NCI-H510A (cell line): ENCODE measurements at regions not wholly inside any gene's neighbourhood (a gene's known extent, or its start where the extent isn't known, plus 50 kb on each side); places are given as distances from the start of the nearest gene placed in this dataset.

Experiments used
- DNase-seq: peaks from one replicate; lab custom pipeline; 2025; lab: John Stamatoyannopoulos, UW

DNA sequence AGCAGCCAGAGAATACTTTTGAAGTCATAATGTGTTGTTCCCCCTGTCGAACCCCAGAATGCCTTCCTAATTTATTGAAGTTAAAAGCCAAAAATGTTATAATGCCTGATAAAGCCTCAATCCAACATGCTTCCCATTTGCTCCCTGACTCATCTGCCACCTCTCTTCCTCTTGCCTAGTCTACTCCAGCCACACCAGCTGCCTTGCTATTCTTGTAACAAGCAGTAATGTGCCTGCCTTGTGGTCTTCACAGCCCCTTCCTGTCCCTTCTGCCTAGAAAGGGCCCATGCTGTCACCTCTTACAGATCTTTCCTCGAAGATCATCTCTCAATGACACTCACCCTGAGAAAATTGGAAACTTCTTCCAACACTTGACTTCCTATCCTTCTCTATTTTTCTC lies 231.6 kb upstream of the CDH2 start:
- no peak for DNase-seq

DNA sequence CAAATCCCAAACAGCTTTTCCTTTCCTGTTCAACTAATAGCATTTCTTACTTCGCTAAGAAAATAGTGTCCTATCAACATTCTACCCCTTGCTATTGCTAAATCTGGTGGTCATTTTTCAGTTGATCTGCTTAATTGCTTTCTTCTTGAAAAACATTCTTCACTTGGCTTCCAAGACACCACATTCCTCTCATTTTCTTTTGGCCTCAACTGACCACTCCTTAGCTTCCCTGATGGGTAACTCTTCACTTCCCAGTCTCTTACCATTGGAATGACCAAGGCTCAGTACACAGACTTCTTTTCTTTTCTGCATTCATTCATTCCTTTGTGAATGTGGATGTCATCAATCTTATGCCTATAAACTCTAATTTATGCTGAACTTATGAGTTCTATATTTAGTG lies 230.8 kb upstream of the CDH2 start:
- no peak for DNase-seq

DNA sequence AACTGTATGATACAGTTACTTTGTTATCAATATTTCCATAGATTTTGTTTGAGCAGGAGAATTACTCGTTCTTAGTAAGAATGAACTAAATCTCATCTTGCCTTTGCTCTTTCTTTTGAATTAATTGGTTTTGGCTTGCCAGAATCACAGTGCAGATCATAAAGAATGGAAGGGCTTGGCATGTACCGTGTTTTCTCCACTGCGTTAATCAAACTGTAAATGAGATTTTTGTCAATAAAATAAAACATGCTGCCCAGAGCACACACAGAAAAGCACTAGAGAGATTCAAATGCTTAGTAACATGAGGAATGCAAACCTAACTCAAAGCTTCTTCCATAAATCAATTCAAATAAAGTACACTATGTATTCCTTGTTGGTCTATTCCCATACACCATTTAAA lies 229.6 kb upstream of the CDH2 start:
- no peak for DNase-seq

DNA sequence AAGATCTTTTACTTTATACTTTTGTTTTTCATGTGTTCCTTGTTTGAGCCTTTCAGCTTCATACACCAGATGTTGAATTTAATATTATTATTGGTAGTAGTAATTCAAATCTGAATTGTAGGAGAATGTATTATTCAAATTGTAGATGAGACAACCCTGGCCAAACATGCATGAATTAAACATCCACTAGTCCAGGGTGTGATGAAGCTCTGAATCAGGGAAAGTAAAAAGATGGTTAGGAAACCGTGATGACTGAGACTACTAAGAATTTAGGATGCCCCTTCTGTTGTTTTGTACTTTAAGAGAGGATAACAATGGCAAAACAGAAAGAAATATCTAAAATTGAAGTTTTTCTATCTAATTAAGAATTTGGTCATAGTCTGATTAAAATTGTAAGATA lies 227.8 kb upstream of the CDH2 start:
- no peak for DNase-seq

DNA sequence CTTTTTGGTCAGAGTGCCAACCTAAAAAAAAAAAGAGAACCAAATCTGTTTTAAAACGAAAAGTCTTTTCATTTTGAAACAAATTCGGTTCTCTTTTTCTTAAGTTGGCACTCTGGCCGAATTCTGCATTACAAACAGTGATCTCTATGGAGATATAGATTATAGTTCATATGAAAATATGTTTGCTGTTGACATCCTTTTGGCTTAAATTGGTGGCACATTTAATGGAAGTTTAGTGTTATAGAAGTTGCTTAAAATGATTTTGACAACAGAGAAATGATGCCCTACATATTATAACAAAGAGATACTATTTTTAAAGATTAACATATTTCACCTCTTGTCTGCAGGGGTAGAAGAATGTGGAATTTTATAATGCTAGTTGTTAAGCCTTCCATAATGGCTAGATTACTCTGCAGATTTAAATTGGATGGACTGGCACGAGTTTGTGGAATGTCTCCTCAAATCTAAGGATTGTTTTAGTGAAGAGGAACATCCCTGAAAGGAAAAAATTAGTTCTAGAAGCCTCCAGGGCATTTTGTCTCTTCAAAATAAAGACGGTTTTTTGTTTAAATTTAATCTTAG lies 222.9 kb upstream of the CDH2 start:
- DNase-seq = no peak

DNA sequence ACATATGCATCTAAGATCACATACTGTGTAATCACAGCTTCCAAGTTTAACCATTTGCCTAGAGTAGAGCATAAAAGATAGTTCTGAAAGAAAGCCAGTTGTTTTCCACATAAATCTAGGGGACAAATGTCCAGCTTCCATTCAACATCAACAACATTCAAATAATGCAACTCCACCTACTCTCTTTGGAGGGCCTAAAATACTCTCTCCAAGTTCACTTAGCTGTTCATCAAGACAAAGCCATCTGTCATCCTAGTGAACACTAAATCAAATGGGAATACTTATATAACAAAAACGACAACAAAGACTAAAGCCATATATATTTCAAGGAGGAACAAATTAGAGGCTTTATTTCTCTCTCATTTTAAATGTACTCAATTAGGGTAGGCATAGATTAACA lies 221.5 kb upstream of the CDH2 start:
- DNase-seq = no peak

DNA sequence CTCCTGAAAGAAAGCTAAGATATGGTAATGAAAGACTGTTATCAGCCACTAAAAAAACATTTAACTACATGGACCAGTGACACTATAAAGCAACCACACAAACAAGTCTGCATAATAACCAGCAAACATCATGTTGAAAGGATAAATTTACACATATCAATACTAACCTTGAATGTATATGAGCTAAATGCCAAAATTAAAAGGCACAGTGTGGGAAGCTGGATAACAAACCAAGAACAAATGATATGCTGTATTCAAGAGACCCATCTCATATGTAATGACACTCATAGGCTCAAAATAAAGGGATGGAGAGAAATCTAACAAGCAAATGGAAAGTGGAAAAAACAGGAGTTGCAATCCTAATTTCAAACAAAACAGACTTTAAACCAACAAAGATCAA lies 213.1 kb upstream of the CDH2 start:
- DNase-seq = no peak

DNA sequence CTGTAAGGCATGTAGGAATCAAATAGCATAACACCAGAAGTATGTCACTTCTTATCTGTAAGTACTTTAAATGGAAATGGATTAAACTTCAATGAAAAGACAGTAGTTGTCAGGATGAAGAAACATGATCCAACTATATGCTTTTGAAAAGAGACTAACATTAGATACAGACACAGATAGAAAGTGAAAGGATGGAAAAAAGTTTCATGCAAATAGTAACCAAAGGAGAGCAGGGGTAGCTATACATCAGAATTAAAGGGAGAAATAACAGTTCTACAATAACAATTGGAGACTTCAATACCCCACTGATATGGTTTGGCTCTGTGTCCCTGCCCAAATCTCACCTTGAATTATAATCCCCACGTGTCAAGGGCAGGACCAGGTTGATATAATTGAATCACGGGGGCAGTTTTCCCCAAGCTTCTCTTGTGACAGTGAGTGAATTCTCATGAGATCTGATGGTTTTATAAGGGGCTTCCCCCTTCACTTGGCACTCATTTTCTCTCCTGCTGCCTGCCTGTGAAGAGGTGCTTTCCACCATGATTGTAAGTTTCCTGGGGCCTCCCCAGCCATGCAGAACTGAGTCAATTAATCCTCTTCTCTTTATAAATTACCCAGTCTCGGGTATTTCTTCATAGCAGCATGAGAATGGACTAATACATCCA lies 205.4 kb upstream of the CDH2 start:
- DNase-seq = no peak

DNA sequence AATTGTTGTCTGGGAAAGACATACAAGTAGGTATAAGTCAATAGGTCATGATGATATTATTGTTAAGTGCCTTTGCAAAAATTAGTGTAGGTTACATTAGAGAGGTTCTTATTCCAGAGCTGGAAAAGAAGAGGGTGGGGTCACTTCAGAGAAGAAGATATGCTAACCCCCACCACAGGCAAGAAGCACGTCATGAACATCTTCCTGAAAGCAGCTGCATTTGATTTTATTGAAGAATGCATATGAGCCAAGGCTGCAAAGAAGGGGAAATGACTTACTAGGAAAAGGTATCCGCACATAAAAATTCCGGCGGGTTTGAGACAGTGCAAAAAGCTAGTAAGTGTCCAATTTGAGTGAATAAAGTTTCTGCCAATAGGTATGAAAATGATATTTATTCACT lies 195.3 kb upstream of the CDH2 start:
- no peak for DNase-seq

DNA sequence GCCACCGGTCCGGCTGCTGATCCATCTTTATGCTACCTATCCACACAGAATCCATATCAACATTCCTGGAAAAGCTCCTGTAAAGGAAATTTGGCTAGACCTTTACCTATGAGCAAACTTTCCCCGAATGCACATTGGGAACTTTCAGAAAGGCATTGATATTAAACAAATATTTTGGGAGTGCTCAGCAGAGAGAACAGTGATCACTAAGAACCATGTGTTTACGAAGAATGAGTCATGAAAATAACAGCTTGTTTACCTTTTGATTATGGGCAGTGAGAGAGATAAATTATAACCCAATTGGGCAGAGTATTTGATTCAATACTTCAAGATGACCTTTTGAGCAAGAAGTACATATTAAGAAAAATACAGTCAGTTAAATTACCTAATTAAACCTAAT lies 189.7 kb upstream of the CDH2 start:
- DNase-seq = no peak

DNA sequence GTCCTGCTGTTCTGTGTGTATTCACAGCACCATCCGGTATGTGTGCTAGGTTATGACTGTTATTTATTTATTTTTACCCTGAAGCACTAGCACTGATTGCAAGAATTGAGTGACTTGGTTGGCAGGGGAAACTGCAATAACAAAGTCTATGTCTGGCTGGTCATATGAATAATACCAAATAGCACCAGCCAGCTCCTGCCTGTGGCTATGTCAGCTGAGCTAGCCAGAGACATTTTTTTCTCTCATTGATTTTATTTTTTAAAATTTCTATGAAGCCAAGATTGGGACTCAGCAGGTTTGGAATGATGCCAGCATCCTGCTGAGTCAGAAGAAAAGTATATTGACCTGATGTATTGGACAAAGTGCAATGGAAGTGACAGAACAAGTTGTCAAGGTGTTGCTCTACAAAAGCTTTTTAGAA lies 188.5 kb upstream of the CDH2 start:
- DNase-seq = no peak

DNA sequence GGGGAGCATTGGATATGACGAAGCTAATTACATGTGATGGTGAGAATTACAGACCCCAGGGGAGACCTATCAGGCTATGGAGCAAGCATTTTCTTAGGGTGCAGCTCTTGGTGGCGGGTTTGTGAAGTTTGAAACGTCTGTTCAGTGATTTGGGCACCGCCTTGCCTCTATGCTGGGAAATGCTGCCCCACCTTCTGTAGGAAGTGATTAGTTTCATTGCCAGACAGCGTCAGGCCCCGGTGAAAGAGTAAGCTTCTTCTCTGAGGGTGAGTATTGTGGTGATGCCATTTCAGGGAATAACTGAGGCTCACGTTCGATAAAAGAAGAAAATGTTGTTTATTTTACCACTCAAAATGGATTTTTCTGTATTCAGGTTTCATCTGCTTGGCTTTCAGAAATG lies 186.2 kb upstream of the CDH2 start:
- DNase-seq = no peak

DNA sequence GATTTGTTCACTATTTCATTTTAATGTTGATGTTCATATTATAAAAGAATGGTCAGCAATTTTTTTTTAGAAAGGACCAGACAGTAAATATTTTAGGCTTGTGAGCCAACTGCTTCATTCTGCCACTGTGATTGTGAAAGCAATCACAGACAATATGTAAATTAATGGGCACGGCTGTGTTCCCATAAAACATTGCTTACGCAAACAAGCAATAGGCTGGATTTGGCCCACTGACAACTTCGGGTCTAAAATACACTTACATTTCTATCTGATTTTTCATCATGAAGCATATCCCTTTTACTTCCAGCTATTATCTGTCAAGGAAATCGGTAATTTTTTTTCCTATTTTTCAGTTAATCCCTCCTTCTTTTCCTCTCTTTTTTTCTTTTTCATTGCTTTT lies 182.2 kb upstream of the CDH2 start:
- DNase-seq = no peak

DNA sequence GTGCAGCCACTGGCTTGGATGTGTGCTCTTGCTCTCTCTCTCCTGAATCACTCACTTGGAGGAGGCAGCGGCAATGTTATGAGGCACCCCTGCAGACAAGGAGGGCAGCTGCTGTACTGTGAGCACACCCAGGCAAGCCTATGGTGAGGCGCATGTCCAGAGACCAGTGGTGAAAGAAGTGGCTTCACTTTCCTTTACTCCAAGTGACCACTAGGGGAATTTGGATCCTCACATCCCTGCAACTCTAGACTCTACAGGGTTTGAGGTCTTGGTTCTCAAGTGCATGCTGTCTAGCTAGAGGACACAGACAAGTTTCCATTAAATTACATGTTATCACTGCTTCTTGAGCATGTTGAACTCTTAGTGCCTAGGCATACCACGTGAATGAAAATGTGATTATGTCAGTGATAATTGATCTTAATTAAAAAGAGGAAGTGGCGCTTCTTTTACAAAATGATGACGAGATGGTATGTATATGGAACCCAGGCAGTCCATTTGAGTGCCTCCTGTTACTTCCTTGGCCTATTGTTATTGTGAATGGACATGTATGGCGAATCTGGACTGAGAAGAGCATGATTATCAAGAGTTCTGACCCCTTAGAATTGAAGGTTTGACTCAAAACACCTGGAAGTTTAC lies 181.0 kb upstream of the CDH2 start:
- no peak for DNase-seq

DNA sequence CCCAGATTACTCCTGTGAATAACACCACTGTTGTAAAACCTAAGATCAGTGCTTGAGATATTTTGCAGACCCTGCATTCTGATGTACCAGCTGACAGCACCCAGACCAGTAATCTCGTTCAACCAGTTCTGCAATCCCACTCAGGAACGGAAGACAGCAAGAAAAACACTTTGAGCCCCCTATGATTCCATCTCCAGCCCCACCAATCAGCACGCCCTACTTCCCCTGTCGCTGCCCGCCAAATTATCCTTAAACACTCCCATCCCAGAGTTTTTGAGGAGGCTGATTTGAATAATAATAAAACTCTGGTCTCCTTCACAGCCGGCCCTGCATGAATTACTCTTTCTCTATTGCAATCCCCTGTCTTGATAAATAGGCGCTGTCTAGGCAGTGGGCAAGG lies 173.9 kb upstream of the CDH2 start:
- no peak for DNase-seq

DNA sequence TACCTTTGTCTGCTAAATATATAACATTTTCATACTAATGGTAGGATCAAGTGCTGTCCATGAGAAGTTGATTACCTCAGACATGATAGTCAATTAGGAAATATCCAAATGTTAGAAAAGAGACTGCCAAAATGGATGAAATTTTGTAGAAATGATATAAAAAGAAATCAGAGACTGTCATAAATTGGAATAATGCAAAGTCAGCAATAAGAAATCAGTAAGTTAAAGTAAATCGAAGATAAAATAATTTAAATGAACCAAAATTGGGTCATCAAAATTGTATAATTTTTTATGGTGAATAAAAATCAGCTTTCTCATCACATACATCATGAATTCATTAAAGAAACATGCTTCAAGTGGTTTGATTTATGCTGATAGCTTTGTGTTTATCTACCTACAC lies 165.3 kb upstream of the CDH2 start:
- no peak for DNase-seq

DNA sequence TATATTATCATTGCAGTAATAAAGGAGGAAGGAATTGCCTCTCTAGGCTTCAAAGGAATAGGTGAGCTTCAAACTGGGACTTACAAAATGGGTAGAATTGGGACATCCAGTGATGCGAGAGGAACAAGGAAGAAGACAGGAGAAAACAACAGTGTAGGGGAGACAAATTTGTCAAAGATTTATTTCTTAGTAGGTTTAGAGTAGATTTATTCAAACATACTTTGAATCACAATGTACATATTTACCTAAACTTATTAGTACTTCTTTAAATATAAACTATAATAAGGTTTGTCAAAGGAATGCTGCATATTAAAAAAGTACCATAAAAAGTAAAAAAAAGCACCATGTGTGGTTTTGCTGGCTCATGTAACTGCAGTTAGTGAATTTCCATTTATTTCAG lies 161.4 kb upstream of the CDH2 start:
- DNase-seq = no peak

DNA sequence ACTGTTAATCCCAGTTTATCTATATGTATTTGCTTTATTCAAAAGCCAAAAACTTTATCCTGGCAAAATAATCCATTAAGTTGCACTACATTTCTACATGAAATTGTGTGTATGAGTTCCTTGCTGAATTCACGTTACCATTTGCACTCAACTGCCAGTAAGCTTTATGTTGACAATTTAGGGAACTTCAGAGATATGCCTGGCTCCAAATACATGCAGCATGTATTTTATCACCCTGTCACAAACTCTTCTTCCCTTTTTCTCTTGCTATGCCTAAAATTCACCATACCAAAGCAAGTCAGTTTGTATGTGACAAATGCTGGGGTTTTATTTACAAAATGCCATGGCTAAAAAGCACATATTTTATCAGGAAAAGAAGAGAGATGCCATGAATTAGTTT lies 157.6 kb upstream of the CDH2 start:
- DNase-seq = no peak

DNA sequence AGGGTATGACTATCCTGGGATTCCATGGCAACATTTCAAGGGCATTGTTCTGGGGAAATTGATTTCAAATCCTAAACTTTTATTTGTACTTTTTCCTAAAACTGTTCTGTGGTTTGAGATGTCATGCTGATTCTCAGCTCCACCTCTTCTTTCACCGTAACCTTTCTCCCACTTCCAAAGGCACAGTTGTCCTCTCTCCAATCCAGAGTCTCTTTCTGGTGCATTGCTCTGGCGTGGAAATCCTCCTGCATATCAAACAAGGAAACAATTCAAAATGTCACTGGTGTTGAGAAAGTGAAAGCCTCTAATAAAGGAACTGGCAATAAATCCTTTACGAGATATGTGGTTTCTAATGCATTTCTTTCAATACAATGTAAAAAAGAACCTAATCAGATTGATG lies 155.1 kb upstream of the CDH2 start:
- no peak for DNase-seq

DNA sequence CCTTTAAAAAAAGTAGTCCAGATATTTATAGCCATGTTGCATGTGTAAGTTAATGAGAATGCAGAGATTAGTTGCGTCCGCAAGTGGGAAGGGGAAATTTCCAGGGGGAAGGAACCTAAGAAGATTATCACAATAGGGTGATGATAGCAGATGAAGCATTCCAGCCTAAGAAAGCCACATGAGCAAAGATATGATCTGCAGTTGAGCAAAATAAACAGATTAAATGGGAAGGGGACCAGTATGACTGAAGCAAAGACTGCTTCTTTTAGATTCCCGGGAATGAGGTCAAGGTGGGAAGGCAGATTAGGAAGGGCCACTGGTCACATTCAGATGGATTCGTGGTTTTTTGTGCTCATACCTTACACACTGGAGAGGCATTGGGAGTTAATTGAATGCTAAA lies 154.6 kb upstream of the CDH2 start:
- no peak for DNase-seq

DNA sequence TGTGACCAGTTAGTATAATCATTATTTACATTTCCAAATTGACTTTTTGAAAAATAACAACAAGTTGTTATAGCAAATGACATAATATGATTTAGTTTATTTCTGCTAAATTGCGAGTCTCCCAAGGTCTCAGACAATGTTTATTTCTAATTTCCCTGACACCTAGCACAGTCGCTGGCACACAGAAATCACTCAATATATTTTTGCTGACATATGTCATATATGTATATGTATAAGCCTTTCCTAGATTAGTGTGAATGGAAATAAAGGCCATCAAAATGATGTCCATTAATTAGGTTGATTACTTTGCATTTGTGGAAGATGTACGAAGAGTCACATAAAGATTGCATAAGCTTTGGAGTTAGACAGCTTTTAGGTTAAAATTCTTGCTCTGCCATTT lies 136.7 kb upstream of the CDH2 start:
- DNase-seq = no peak

DNA sequence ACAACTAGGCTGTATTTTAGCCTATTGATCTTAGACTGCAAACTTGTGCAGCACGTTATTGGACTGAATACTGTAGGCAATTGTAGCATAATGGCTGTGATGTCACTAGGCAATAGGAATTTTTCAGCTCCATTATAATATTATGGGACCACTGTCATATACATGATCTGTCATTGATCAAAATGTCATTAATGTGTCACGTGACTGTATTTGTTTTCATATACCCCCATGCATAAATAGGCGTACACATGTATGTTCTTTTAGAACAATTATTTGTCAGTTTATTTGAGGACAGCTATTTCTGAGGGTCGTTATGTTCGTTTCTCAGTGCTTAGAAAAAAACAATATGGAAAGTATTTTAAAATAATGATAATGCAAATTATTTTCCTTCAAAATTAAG lies 111.9 kb upstream of the CDH2 start:
- no peak for DNase-seq

DNA sequence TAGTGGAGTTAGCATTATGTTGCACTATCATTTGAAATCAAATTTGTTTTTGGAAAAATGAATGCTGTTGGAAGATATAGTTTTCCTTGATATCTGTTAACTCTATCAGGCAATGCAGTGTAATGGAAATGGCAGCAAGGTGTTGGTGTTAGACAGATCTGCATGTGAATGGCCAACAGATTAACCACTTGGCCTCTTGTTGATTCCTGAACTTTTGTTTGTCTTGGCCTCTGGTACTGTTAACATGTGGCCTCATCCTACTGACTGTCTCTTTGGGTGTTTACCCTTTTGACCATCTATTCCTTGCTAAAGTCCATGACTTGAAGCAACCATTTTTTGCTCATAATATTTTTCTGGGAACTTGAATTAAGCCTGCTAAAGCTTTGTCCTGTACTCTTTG lies 110.2 kb upstream of the CDH2 start:
- DNase-seq = no peak

DNA sequence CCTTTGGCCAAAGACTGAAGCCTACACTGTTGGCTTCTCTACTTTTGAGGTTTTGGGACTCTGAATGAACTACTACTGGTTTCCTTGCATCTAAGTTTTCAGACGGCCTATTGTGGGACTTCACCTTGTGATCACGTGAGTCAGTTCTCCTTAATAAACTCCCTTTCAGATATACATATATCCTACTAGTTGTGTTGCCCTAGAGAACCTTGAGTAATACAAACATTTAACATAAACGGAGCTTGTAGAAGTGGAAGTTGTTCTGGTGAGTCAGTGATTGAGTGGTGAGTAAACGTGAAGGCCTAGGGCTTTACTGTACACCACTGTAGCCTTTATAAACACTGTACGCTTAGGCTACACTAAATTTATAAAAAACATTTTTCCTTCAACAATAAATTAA lies 107.2 kb upstream of the CDH2 start:
- DNase-seq = no peak
